Chondrocyte (in vitro differentiated cells): ENCODE measurements at regions not wholly inside any gene's neighbourhood (a gene's known extent, or its start where the extent isn't known, plus 50 kb on each side); places are given as distances from the start of the nearest gene placed in this dataset.

Experiments used
- DNase-seq: peaks from one replicate; pipeline ENCODE4 v3.0.0; 2021; ENCODE audit warnings: mixed read lengths, low spot score
- H3K27ac Mint-ChIP-seq: one replicate; pipeline ENCODE4 v1.8.0; 2021; ENCODE audit warnings: mild to moderate bottlenecking, moderate library complexity, mixed read lengths; ENCODE audit not compliant: unreplicated experiment
- H3K27me3 Mint-ChIP-seq: 2 replicates; pipeline ENCODE4 v1.8.0; 2021; ENCODE audit warnings: low read depth, mixed read lengths
- H3K36me3 Mint-ChIP-seq: 2 replicates; pipeline ENCODE4 v1.8.0; 2021; ENCODE audit warnings: low read depth, mixed read lengths
- H3K4me1 Mint-ChIP-seq: 2 replicates; pipeline ENCODE4 v1.8.0; 2021; ENCODE audit warnings: low read depth, mild to moderate bottlenecking, mixed read lengths
- H3K4me3 Mint-ChIP-seq: one replicate; pipeline ENCODE4 v1.8.0; 2021; ENCODE audit warnings: mild to moderate bottlenecking, moderate library complexity, mixed read lengths; ENCODE audit not compliant: unreplicated experiment
- H3K9me3 Mint-ChIP-seq: 2 replicates; pipeline ENCODE4 v1.8.0; 2021; ENCODE audit warnings: low read depth, mixed read lengths
- TF ChIP-seq, protein P1 (sequence below): fragments of 200-600 bp; sonication (generic); IDR thresholded peaks from 2 replicates; pipeline ENCODE4 v1.5.0; 2021; ENCODE audit warnings: antibody characterized with exemption, mild to moderate bottlenecking, moderate library complexity

DNA sequence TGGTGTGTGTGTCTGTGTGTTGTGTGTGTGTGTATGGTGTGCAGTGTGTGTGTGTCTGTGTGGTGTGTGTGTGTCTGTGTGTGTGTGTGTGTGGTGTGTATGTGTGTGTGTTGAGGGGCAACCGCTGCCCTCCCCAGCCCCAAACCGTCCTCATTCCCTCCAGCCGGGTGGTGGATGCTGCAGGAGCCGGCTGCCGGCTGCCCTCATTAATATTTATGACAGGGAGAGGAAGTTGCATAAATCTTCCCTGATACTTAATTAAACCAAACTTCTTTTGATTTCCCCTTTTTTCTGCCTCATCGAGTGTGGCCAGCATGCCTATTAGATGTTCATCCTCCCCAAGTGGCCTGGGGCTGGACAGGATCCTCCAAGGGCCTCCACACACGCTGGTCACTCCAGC, 121.4 kb upstream of the MVB12B start:
- no peak overlapping the region for H3K4me3 Mint-ChIP-seq
- H3K36me3 Mint-ChIP-seq: no peaks in the 10 kb centered on the region
- peaks cover 10% of the 10 kb centered on the region for H3K9me3 Mint-ChIP-seq
- peaks cover 41% of the 10 kb centered on the region for H3K27me3 Mint-ChIP-seq
- no peak for DNase-seq
- no peaks in the 10 kb centered on the region for H3K4me1 Mint-ChIP-seq
- H3K27ac Mint-ChIP-seq: no peak overlapping the region
- TF ChIP-seq, protein P1, sequence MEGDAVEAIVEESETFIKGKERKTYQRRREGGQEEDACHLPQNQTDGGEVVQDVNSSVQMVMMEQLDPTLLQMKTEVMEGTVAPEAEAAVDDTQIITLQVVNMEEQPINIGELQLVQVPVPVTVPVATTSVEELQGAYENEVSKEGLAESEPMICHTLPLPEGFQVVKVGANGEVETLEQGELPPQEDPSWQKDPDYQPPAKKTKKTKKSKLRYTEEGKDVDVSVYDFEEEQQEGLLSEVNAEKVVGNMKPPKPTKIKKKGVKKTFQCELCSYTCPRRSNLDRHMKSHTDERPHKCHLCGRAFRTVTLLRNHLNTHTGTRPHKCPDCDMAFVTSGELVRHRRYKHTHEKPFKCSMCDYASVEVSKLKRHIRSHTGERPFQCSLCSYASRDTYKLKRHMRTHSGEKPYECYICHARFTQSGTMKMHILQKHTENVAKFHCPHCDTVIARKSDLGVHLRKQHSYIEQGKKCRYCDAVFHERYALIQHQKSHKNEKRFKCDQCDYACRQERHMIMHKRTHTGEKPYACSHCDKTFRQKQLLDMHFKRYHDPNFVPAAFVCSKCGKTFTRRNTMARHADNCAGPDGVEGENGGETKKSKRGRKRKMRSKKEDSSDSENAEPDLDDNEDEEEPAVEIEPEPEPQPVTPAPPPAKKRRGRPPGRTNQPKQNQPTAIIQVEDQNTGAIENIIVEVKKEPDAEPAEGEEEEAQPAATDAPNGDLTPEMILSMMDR: no peak

DNA sequence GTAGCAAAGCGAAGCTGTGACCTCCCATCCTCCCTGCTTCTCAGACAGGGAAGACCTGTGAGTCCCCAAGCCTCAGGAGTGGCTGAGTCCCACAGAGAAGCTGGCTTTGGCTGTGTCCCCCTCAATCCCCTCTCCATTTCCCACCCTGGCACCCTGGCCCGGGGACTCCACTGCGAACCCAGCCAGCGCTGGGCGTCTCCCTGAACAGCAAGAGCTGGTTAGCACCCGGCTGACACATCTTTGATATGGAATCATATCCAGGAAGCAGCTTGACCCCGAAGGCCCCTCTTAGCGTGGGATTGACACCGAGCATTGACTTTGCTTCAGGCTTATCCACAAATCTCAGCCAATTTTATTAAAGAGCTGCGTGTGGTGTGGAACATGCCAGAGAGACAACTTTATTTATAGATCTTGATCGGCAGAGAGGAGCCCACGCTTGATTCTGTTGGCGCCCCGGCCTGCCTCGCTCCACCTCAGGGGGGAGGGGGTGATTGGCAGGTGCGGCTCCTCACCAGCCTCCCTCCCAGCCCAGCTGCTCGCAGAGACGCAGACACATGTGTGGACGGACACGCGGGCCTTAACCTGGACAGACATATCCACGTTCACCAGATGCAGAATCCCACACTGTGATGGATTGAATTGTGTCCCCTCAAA, 120.7 kb upstream of the MVB12B start:
- no peak overlapping the region for H3K4me3 Mint-ChIP-seq
- H3K9me3 Mint-ChIP-seq: peaks cover 5% of the 10 kb centered on the region
- no peaks in the 10 kb centered on the region for H3K36me3 Mint-ChIP-seq
- H3K4me1 Mint-ChIP-seq: no peaks in the 10 kb centered on the region
- DNase-seq: no peak
- peaks cover 37% of the 10 kb centered on the region for H3K27me3 Mint-ChIP-seq
- H3K27ac Mint-ChIP-seq: no peak overlapping the region
- TF ChIP-seq, protein P1: no peak

DNA sequence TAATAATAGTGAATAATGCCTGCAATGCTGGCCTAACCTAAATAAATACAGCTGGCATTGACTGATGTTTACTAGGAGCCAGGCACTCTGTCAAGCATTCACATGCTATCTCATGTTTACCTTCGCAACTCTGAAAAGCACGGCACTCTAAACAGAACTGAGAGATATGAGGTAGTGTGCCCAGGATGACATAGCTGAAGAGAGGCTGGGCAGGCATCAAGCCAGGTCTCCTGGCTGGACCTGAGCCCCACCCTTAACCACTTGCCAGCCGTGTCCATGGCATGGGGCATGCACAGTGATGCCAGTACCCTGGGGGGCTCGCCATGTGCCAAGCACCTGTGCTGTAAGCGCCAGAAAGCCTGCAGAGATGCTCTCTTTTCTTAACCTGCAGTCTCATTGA, 119.4 kb upstream of the MVB12B start:
- H3K9me3 Mint-ChIP-seq: peaks cover 5% of the 10 kb centered on the region
- TF ChIP-seq, protein P1: no peak
- H3K27ac Mint-ChIP-seq: no peak overlapping the region
- no peaks in the 10 kb centered on the region for H3K36me3 Mint-ChIP-seq
- H3K27me3 Mint-ChIP-seq: peaks cover 37% of the 10 kb centered on the region
- no peak for DNase-seq
- no peak overlapping the region for H3K4me3 Mint-ChIP-seq
- no peaks in the 10 kb centered on the region for H3K4me1 Mint-ChIP-seq

DNA sequence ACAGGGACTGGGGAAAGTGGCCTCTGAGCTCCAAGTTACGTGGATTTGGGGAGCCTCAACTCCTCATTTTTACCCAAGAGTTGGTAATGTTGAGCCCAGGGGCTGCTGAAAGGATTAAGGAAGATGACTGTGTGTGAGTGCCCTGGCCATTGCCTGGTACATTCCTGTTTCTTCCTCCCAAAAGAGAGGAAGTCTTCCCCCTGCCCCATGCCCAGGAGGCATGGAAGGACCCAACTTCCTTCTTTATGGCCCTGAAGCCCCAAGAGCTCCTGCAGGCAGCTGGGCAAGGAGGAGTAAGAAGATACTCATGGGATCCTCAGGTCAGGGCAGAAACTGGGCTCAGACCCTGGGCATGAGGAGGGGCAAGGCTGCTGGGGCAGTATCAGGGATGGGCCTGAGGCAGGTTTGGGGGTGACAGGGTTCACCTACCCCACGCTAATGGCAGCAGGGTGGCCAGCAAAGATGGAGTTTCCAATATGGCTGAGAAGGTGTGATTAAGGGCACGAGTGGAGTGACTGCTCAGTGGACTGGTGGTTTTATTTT, 118.3 kb upstream of the MVB12B start:
- Mint-ChIP-seq H3K4me3 (no peak overlapping the region), H3K27ac (no peak overlapping the region), H3K36me3 (no peaks in the 10 kb centered on the region), H3K9me3 (peaks cover 5% of the 10 kb centered on the region), H3K4me1 (no peaks in the 10 kb centered on the region), H3K27me3 (peaks cover 37% of the 10 kb centered on the region)
- TF ChIP-seq, protein P1: no peak
- DNase-seq: no peak

DNA sequence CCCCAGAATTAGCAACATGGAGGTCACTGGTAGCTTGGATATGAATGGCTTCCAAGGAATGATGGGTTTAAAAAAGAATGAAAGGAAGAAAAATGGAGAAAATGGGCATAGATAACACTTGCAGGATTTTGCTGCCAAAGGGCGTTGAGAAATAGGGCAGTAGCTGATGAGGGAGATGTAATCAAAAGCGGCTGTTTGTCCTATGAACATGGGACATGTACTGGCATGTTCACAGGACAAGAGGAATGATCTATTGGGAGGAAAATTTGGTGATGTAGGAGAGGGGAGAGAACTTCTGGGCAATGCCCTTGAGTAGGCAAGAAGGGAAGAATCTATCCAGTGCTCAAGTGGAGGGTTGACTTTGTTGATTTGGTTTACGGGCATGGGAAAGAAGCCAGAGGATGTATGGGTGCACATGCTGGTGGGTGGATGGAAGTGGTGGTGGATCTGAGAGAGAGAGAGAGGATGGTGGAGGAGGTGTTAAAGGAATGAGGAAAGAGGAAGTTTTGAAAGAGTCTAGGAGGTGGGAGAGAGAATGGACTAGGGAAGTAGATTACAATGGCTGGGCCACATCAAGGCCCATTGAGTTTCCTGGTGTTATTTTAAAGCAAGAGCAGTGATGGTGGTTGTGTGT, 115.1 kb upstream of the MVB12B start:
- H3K27ac Mint-ChIP-seq: no peak overlapping the region
- TF ChIP-seq, protein P1: no peak
- peaks cover 6% of the 10 kb centered on the region for H3K36me3 Mint-ChIP-seq
- peaks cover 22% of the 10 kb centered on the region for H3K9me3 Mint-ChIP-seq
- no peak overlapping the region for H3K4me3 Mint-ChIP-seq
- peaks cover 43% of the 10 kb centered on the region for H3K27me3 Mint-ChIP-seq
- no peaks in the 10 kb centered on the region for H3K4me1 Mint-ChIP-seq
- DNase-seq: no peak
